Neutrophil (primary cell): ENCODE measurements at regions not wholly inside any gene's neighbourhood (a gene's known extent, or its start where the extent isn't known, plus 50 kb on each side); places are given as distances from the start of the nearest gene placed in this dataset.

Source experiments
- H3K27ac ChIP-seq: fragments of 200-600 bp; sonication (generic); 2 replicates; pipeline ENCODE4 v1.5.1; 2016; ENCODE audit warnings: mild to moderate bottlenecking, moderate library complexity
- H3K27me3 ChIP-seq: fragments of 200-600 bp; sonication (generic); 2 replicates; pipeline ENCODE4 v1.6.0; 2016; ENCODE audit warnings: mild to moderate bottlenecking
- H3K36me3 ChIP-seq: fragments of 200-600 bp; sonication (generic); 2 replicates; pipeline ENCODE4 v1.5.1; 2017
- H3K4me1 ChIP-seq, 2 experiments: fragments of 200-600 bp in 1 of 2; sonication (generic) in 1 of 2; 1 replicate in 1 of 2; 2 replicates in 1 of 2; pipeline versions ENCODE4 v1.5.1 to v1.6.1; 2013 to 2016; ENCODE audit warnings: low read depth in 1 of 2, low read length in 1 of 2, mild to moderate bottlenecking in 1 of 2, moderate library complexity in 1 of 2; ENCODE audit not compliant: control insufficient read depth in 1 of 2, insufficient read depth in 1 of 2
- H3K4me3 ChIP-seq, 2 experiments: fragments of 200-600 bp in 1 of 2; sonication (generic) in 1 of 2; 1 replicate in 1 of 2; 2 replicates in 1 of 2; pipeline ENCODE4 v1.5.1; 2013 to 2016; ENCODE audit warnings: low read depth in 1 of 2, low read length in 1 of 2, mild to moderate bottlenecking in 1 of 2, moderate library complexity in 1 of 2
- H3K9me3 ChIP-seq: fragments of 200-600 bp; sonication (generic); 2 replicates; pipeline ENCODE4 v1.5.1; 2016
- TF ChIP-seq, protein P1 (sequence below): fragments of 200-600 bp; sonication (generic); IDR thresholded peaks from 2 replicates; pipeline ENCODE4 v1.5.1; 2016; ENCODE audit warnings: antibody characterized with exemption

DNA sequence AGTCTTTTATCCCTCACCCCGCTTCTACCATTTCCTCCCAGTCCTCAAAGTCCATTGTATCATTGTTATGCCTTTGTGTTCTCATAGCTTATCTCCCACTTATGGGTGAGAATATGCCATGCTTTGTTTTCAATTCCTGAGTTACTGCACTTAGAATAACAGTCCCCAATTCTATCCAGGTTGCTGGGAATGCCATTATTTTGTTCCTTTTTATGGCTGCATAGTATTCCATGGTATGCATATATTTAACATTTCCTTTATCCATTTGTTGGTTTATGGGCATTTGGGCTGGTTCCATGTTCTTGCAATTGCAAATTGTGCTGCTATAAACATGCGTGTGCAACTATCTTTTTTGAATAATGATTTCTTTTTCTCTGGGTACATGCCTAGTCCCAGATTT is 114.9 kb downstream of the VPREB1 start:
- TF ChIP-seq, protein P1, sequence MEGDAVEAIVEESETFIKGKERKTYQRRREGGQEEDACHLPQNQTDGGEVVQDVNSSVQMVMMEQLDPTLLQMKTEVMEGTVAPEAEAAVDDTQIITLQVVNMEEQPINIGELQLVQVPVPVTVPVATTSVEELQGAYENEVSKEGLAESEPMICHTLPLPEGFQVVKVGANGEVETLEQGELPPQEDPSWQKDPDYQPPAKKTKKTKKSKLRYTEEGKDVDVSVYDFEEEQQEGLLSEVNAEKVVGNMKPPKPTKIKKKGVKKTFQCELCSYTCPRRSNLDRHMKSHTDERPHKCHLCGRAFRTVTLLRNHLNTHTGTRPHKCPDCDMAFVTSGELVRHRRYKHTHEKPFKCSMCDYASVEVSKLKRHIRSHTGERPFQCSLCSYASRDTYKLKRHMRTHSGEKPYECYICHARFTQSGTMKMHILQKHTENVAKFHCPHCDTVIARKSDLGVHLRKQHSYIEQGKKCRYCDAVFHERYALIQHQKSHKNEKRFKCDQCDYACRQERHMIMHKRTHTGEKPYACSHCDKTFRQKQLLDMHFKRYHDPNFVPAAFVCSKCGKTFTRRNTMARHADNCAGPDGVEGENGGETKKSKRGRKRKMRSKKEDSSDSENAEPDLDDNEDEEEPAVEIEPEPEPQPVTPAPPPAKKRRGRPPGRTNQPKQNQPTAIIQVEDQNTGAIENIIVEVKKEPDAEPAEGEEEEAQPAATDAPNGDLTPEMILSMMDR: no peak
- Histone ChIP-seq H3K4me1 (no peaks in the 10 kb centered on the region), H3K4me3 (no peak overlapping the region), H3K27me3 (peaks cover 7% of the 10 kb centered on the region), H3K9me3 (no peaks in the 10 kb centered on the region), H3K27ac (no peak overlapping the region), H3K36me3 (no peaks in the 10 kb centered on the region)

GRCh38 chr22:22360014-22360413 is 115.4 kb downstream of the VPREB1 start:
- TF ChIP-seq, protein P1: no peak

DNA sequence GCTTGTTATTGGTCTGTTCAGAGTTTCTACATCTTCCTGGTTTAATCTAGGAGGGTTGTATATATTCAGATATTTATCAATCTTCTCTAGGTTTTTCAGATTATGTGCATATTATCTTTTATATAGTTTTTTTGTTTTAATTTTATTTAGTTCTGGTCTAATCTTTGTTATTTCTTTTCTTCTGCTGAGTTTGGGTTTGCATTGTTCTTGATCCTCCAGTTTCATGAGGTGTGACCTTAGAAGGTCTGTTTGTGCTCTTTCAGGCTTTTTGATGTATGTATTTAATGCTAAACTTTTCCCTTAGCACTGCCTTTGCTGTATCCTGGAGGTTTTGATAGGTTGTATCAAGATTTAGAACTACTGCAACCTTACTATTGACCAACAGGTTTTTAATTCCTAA is 117.7 kb downstream of the VPREB1 start:
- TF ChIP-seq, protein P1: no peak
- no peaks in the 10 kb centered on the region for H3K9me3 ChIP-seq
- no peaks in the 10 kb centered on the region for H3K36me3 ChIP-seq
- H3K27ac ChIP-seq: no peak overlapping the region
- H3K4me3 ChIP-seq: no peak overlapping the region
- H3K27me3 ChIP-seq: no peaks in the 10 kb centered on the region
- no peaks in the 10 kb centered on the region for H3K4me1 ChIP-seq

More at GRCh38 chr22:22360014-22360413, 115.4 kb downstream of the VPREB1 start:
- no peaks in the 10 kb centered on the region for H3K36me3 ChIP-seq
- no peak overlapping the region for H3K27ac ChIP-seq
- no peak overlapping the region for H3K4me3 ChIP-seq
- H3K4me1 ChIP-seq: no peaks in the 10 kb centered on the region
- H3K9me3 ChIP-seq: no peaks in the 10 kb centered on the region
- H3K27me3 ChIP-seq: peaks cover 7% of the 10 kb centered on the region

GRCh38 chr22:22362936-22363335 is 118.3 kb downstream of the VPREB1 start:
- Histone ChIP-seq H3K27me3 (no peaks in the 10 kb centered on the region), H3K4me1 (no peaks in the 10 kb centered on the region), H3K9me3 (no peaks in the 10 kb centered on the region), H3K4me3 (no peak overlapping the region), H3K27ac (no peak overlapping the region), H3K36me3 (no peaks in the 10 kb centered on the region)
- TF ChIP-seq, protein P1: no peak

- H3K27me3 ChIP-seq: no peaks in the 10 kb centered on the region
- TF ChIP-seq, protein P1: no peak
- H3K4me1 ChIP-seq: no peaks in the 10 kb centered on the region
- H3K9me3 ChIP-seq: no peaks in the 10 kb centered on the region
- no peak overlapping the region for H3K27ac ChIP-seq
- no peaks in the 10 kb centered on the region for H3K36me3 ChIP-seq
- no peak overlapping the region for H3K4me3 ChIP-seq
These were observed 119.6 kb downstream of the VPREB1 start for GRCh38 chr22:22364207-22364606.

GRCh38 chr22:22366537-22366936 is 122.0 kb downstream of the VPREB1 start:
- H3K4me1 ChIP-seq: no peaks in the 10 kb centered on the region
- no peak overlapping the region for H3K27ac ChIP-seq
- no peaks in the 10 kb centered on the region for H3K9me3 ChIP-seq
- no peak overlapping the region for H3K4me3 ChIP-seq
- no peaks in the 10 kb centered on the region for H3K36me3 ChIP-seq
- peaks cover 9% of the 10 kb centered on the region for H3K27me3 ChIP-seq
- TF ChIP-seq, protein P1: no peak
